Mucosa of descending colon (tissue), 3 donors: ENCODE measurements at regions not wholly inside any gene's neighbourhood (a gene's known extent, or its start where the extent isn't known, plus 50 kb on each side); places are given as distances from the start of the nearest gene placed in this dataset.
A peak's percentile ranks its signal among the peaks of the same experiment; 100 is the strongest.

Source experiments
- ATAC-seq: fragments of 200-7000 bp; cut with Tn5 transposase; one replicate; pipeline ENCODE4 v1.9.1; 2020; ENCODE audit warnings: mild to moderate bottlenecking, moderate library complexity
- DNase-seq, 3 donors: peaks; one replicate each; pipeline ENCODE4 v3.0.0-alpha.2; 2020
- H3K36me3 ChIP-seq: fragments of 200-600 bp; one replicate; pipeline ENCODE4 v1.8.0; 2021; ENCODE audit warnings: low read depth, mild to moderate bottlenecking
- H3K4me1 ChIP-seq: fragments of 200-600 bp; one replicate; pipeline ENCODE4 v1.8.0; 2021; ENCODE audit warnings: low read depth, mild to moderate bottlenecking
- H3K4me3 ChIP-seq: fragments of 200-600 bp; one replicate; pipeline ENCODE4 v1.8.0; 2021; ENCODE audit warnings: mild to moderate bottlenecking
- H3K9me3 ChIP-seq: fragments of 200-600 bp; one replicate; pipeline ENCODE4 v1.8.0; 2021; ENCODE audit warnings: mild to moderate bottlenecking
- CTCF ChIP-seq: fragments of 200-600 bp; IDR thresholded peaks from one replicate; pipeline ENCODE4 v1.8.0; 2022; ENCODE audit warnings: antibody characterized with exemption, mild to moderate bottlenecking
- intact Hi-C, 2 donors: fragments of 100-400 bp; cut with DNase I in 1 of 2; cut with micrococcal nuclease in 1 of 2; formaldehyde crosslinking; loops; one replicate each; pipeline versions ENCODE4 v1.11.0 to v1.11.1; 2022; cut with DNase I, micrococcal nuclease
- donor health status: DM: no; HTN: no; CAD: no; lungs with moderate emphysema.
- donor health status: DM: no; HTN: no; CAD: no.
- donor health status: DM: no; HTN: yes; CAD: no.

- intact Hi-C loops, result no loop called here
- no peaks in the 10 kb centered on the region for H3K4me1 ChIP-seq
- no peaks in the 10 kb centered on the region for H3K36me3 ChIP-seq
- ATAC-seq, result no peak
- H3K4me3 ChIP-seq, result no peak overlapping the region
- TF ChIP-seq CTCF, result no peak
- no peaks in the 10 kb centered on the region for H3K9me3 ChIP-seq
- DNase-seq, result no peak
Measured at GRCh38 chr7:89773611-89774010, 380.7 kb upstream of the STEAP1 start.

- H3K36me3 ChIP-seq, result no peaks in the 10 kb centered on the region
- intact Hi-C loops, result no loop called here
- TF ChIP-seq CTCF, result no peak
- DNase-seq, result no peak
- no peaks in the 10 kb centered on the region for H3K4me1 ChIP-seq
- H3K9me3 ChIP-seq, result no peaks in the 10 kb centered on the region
- ATAC-seq, result peak; percentile 58
- H3K4me3 ChIP-seq, result no peak overlapping the region
Measured at GRCh38 chr7:89775459-89775858, 378.8 kb upstream of the STEAP1 start.

GRCh38 chr7:89776980-89777379 lies 377.3 kb upstream of the STEAP1 start:
- H3K9me3 ChIP-seq, result no peaks in the 10 kb centered on the region
- H3K4me3 ChIP-seq, result no peak overlapping the region
- intact Hi-C loops, result no loop called here
- DNase-seq, result no peak
- H3K36me3 ChIP-seq, result no peaks in the 10 kb centered on the region
- TF ChIP-seq CTCF, result no peak
- H3K4me1 ChIP-seq, result no peaks in the 10 kb centered on the region
- ATAC-seq, result no peak

DNA sequence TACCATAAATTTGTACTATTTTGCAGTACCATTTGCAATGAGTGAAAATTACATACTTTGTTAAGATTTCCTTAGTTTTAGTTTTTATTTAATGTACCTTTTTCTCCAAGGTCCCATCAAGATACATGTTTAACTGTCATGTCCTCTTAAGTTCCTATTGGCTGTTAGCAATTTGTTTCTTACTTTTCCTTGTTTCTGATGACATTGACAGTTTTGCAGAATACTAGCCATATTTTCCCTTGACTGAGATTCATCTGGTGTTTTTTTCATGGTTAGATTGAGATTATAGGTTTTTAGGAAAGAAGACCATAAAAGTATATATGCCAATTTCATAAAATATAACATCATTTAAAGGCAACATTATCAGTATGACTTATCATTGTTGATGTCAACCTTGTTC lies 376.8 kb upstream of the STEAP1 start:
- no peak overlapping the region for H3K4me3 ChIP-seq
- no peak for ATAC-seq
- DNase-seq, result no peak
- no peaks in the 10 kb centered on the region for H3K9me3 ChIP-seq
- H3K4me1 ChIP-seq, result no peaks in the 10 kb centered on the region
- no peaks in the 10 kb centered on the region for H3K36me3 ChIP-seq
- TF ChIP-seq CTCF, result no peak
- intact Hi-C loops, result no loop called here

DNA sequence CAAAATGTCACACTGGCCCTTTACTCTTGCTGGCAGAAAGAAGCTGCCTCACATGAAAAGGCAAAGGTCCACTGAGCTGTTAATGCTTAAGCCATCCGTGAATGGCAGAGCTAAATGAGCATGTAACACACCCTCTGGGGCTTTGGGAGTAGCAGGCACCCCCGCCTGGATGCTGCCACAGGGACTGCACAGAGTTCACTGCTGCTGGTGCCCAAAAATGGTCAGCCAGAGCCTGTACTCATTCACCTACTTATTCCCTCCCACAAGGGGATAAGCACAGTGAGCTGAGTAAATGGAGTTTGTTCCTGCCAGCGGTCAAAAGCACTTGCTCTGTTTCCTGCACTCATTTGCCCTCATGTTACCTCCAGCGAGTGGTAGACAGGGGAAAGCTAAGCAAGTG lies 374.0 kb upstream of the STEAP1 start:
- no peaks in the 10 kb centered on the region for H3K9me3 ChIP-seq
- intact Hi-C loops, result no loop called here
- DNase-seq, result no peak
- no peak overlapping the region for H3K4me3 ChIP-seq
- ATAC-seq, result no peak
- no peaks in the 10 kb centered on the region for H3K4me1 ChIP-seq
- H3K36me3 ChIP-seq, result no peaks in the 10 kb centered on the region
- TF ChIP-seq CTCF, result no peak

- H3K9me3 ChIP-seq, result no peaks in the 10 kb centered on the region
- H3K4me3 ChIP-seq, result no peak overlapping the region
- no peak for TF ChIP-seq CTCF
- ATAC-seq (no peak), DNase-seq (no peak)
- intact Hi-C loops, result no loop called here
- H3K4me1 ChIP-seq, result no peaks in the 10 kb centered on the region
- H3K36me3 ChIP-seq, result no peaks in the 10 kb centered on the region
Measured at GRCh38 chr7:89796481-89796880, 357.8 kb upstream of the STEAP1 start.
